Panc1 (cell line): ENCODE measurements at regions not wholly inside any gene's neighbourhood (a gene's known extent, or its start where the extent isn't known, plus 50 kb on each side); places are given as distances from the start of the nearest gene placed in this dataset.

Source experiments
- ATAC-seq: fragments of 200-7000 bp; cut with Tn5 transposase; 2 replicates; pipeline ENCODE4 v1.9.1; 2020; ENCODE audit warnings: mild to moderate bottlenecking, moderate library complexity
- BruUV-seq: library from RNA; stranded (reverse); fragments of 400-500 nt; replicated peaks from 2 replicates; lab custom pipeline; 2021; lab: Mats Ljungman, UMichigan
- CTCF ChIA-PET: fragments of 300-600 bp; sonication (Branson Sonifier 250); formaldehyde crosslinking; loops from one replicate; lab custom pipeline; 2022; ENCODE audit warnings: antibody characterized with exemption; lab: Charles Lee
- POLR2A ChIA-PET: fragments of 300-600 bp; sonication (Branson Sonifier 250); formaldehyde crosslinking; loops from one replicate; lab custom pipeline; 2022; ENCODE audit warnings: antibody characterized with exemption; lab: Charles Lee
- DNase-seq: peaks from one replicate; pipeline ENCODE4 v3.0.0-alpha.2; 2010; ENCODE audit warnings: low read depth, low spot score
- H3K27ac ChIP-seq: 2 replicates; pipeline ENCODE4 v1.5.1; 2011; ENCODE audit warnings: mild to moderate bottlenecking, low read length, inconsistent platforms
- H3K27me3 ChIP-seq: fragments of 200-500 bp; sonication (Bioruptor generic); 2 replicates; pipeline ENCODE4 v1.6.0; 2014; ENCODE audit warnings: low read length, inconsistent platforms; ENCODE audit not compliant: control insufficient read depth, insufficient read depth
- H3K36me3 ChIP-seq: fragments of 200-500 bp; sonication (Bioruptor generic); 2 replicates; pipeline ENCODE4 v1.5.1; 2014; ENCODE audit warnings: inconsistent platforms, mild to moderate bottlenecking, low read length, moderate library complexity; ENCODE audit not compliant: control insufficient read depth, insufficient read depth
- H3K4me1 ChIP-seq: 2 replicates; pipeline ENCODE4 v1.5.1; 2011; ENCODE audit warnings: inconsistent platforms, mild to moderate bottlenecking, low read length, moderate library complexity; ENCODE audit not compliant: control insufficient read depth, insufficient read depth
- H3K4me3 ChIP-seq, 2 experiments: 2 replicates each; pipeline ENCODE4 v1.5.1; 2011 to 2012; ENCODE audit warnings: low read depth in 2 of 2, low read length in 2 of 2, mild to moderate bottlenecking in 2 of 2, inconsistent platforms in 1 of 2, moderate library complexity in 1 of 2
- H3K9me3 ChIP-seq: fragments of 200-500 bp; sonication (Bioruptor generic); 2 replicates; pipeline ENCODE4 v1.5.1; 2014; ENCODE audit warnings: low read depth, mild to moderate bottlenecking, inconsistent platforms, low read length, moderate library complexity; ENCODE audit not compliant: control insufficient read depth, insufficient read depth
- CTCF ChIP-seq: fragments of 450-650 bp; IDR thresholded peaks from 2 replicates; pipeline ENCODE4 v1.5.1; 2017; ENCODE audit warnings: mild to moderate bottlenecking
- POLR2AphosphoS5 ChIP-seq: IDR thresholded peaks from 2 replicates; pipeline ENCODE4 v1.6.1; 2012; ENCODE audit warnings: mild to moderate bottlenecking, low read depth, low read length, moderate library complexity
- REST ChIP-seq, 2 experiments: IDR thresholded peaks; 2 replicates each; pipeline ENCODE4 v1.6.1; 2011 to 2012; ENCODE audit warnings: low read depth in 2 of 2, control low read depth in 1 of 2, low read length in 1 of 2, mild to moderate bottlenecking in 1 of 2, moderate library complexity in 1 of 2; ENCODE audit not compliant: insufficient read depth in 1 of 2
- SIN3A ChIP-seq: IDR thresholded peaks from 2 replicates; pipeline ENCODE4 v1.6.1; 2012; ENCODE audit warnings: low read depth, mild to moderate bottlenecking, low read length, moderate library complexity, borderline replicate concordance; ENCODE audit not compliant: insufficient read depth
- TCF7L2 ChIP-seq: IDR thresholded peaks from 2 replicates; pipeline ENCODE4 v1.6.1; 2011; ENCODE audit warnings: mild to moderate bottlenecking, low read depth, low read length, inconsistent platforms
- in situ Hi-C: cut with HindIII; loops from 2 replicates; pipeline ENCODE4 v1.10.0; 2016; ENCODE audit warnings: low sequenced_read_pairs, low pct_unique_long_range_greater_than_20kb
- intact Hi-C: fragments of 100-400 bp; cut with micrococcal nuclease; formaldehyde crosslinking; loops from one replicate; pipeline ENCODE4 v1.10.0; 2022; ENCODE audit not compliant: unreplicated experiment

GRCh38 chr17:13385481-13385911, 216.2 kb downstream of the HS3ST3A1 start:
- BruUV-seq: no TSS peak
- Histone ChIP-seq H3K36me3 (no peaks in the 10 kb centered on the region), H3K4me3 (no peak overlapping the region), H3K4me1 (no peaks in the 10 kb centered on the region), H3K9me3 (no peaks in the 10 kb centered on the region; the same call in 1 of the 2 replicates), H3K27me3 (no peaks in the 10 kb centered on the region), H3K27ac (no peak overlapping the region)
- ATAC-seq (no peak), DNase-seq (no peak)
- POLR2A ChIA-PET: no interaction called here
- in situ Hi-C loops (no loop called here), intact Hi-C loops (no loop called here)
- TF ChIP-seq POLR2AphosphoS5 (no peak), REST (IDR thresholded peaks at IDR 0.05; ENCODE audit: insufficient read depth in 1 of 2, low read depth in 2 of 2, low read length in 1 of 2) (no peak), SIN3A (no peak), TCF7L2 (no peak), CTCF (no peak)
- CTCF ChIA-PET: no interaction called here

- no peaks in the 10 kb centered on the region for H3K36me3 ChIP-seq
- BruUV-seq: no TSS peak
- H3K9me3 ChIP-seq: no peaks in the 10 kb centered on the region; the same call in 1 of the 2 replicates
- H3K27me3 ChIP-seq: no peaks in the 10 kb centered on the region
- no peak overlapping the region for H3K4me3 ChIP-seq
- no peak overlapping the region for H3K27ac ChIP-seq
- ChIA-PET POLR2A (no interaction called here), CTCF (no interaction called here)
- TF ChIP-seq REST (IDR thresholded peaks at IDR 0.05; ENCODE audit: insufficient read depth in 1 of 2, low read depth in 2 of 2, low read length in 1 of 2): no peak
- TF ChIP-seq POLR2AphosphoS5: no peak
- no peak for TF ChIP-seq SIN3A
- TF ChIP-seq TCF7L2: no peak
- TF ChIP-seq CTCF: no peak
- intact Hi-C loops: no loop called here
- in situ Hi-C loops: no loop called here
- H3K4me1 ChIP-seq: no peaks in the 10 kb centered on the region
- no peak for ATAC-seq
- no peak for DNase-seq
Measured at GRCh38 chr17:13384626-13385025, 217.1 kb downstream of the HS3ST3A1 start.
